BE2C (cell line): ENCODE measurements at regions not wholly inside any gene's neighbourhood (a gene's known extent, or its start where the extent isn't known, plus 50 kb on each side); places are given as distances from the start of the nearest gene placed in this dataset.

Source experiments
- DNase-seq: peaks from one replicate; pipeline ENCODE4 v3.0.0-alpha.2; 2020
- H3K27me3 ChIP-seq: fragments of 250-450 bp; sonication (Bioruptor Pico); 2 replicates; pipeline ENCODE4 v1.5.1; 2020; ENCODE audit warnings: mild to moderate bottlenecking
- H3K36me3 ChIP-seq: fragments of 250-450 bp; sonication (Bioruptor Pico); 2 replicates; pipeline ENCODE4 v1.5.1; 2020; ENCODE audit warnings: mild to moderate bottlenecking
- H3K4me1 ChIP-seq: fragments of 250-450 bp; sonication (Bioruptor Pico); 2 replicates; pipeline ENCODE4 v1.5.1; 2020
- H3K4me3 ChIP-seq: 2 replicates; pipeline ENCODE4 v1.5.1; 2011; ENCODE audit warnings: low read depth, low read length
- H3K9me3 ChIP-seq: fragments of 250-450 bp; sonication (Bioruptor Pico); 2 replicates; pipeline ENCODE4 v1.5.1; 2020
- CTCF ChIP-seq: IDR thresholded peaks from 2 replicates; pipeline ENCODE4 v1.5.1; 2012; ENCODE audit warnings: mild to moderate bottlenecking, low read depth, low read length

DNA sequence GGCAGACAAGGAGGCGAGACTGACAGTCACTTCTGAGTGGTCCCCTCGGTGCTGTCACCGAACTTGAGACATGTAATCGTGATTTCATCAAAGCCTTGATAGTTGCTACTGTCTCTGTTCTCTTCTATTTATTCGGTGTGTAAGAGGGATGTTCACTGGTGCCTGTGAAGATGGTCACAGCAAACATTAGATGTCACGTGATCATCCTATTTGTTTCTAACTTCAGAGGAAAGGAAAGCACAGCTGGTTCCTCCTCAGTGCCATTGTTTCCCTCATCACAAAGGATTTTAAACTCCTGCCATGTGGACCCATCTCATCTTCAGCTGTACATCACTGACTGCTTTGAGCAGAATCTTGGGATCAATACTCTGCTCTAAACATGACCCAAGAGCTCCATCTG is 73.1 kb upstream of the CLMP start:
- Histone ChIP-seq H3K4me3 (peak overlapping the region; percentile 38), H3K4me1 (no peaks in the 10 kb centered on the region), H3K36me3 (no peaks in the 10 kb centered on the region), H3K27me3 (no peaks in the 10 kb centered on the region), H3K9me3 (no peaks in the 10 kb centered on the region)
- DNase-seq: no peak
- TF ChIP-seq CTCF: no peak

GRCh38 chr11:123265951-123266350 is 70.9 kb upstream of the CLMP start:
- H3K4me1 ChIP-seq: no peaks in the 10 kb centered on the region; the same call in 1 of the 2 replicates
- no peak for TF ChIP-seq CTCF

DNA sequence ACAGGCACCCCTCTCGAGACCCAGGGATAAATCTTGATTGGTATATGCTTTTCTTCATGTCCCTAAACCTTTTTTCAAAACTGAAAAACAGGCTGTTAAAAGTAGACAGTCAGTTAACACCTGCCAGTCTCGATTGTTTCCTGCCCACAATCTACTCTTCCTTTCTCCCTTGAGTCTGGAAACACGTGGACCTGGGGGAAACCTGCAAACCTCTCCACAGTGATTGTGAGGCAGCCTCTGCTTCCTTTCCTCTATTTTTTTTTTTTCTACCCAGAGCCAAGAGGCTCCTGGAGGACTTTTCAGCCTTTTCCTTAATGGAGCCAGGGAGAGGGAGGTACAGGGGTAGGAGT is 69.4 kb upstream of the CLMP start:
- Histone ChIP-seq H3K4me1 (no peaks in the 10 kb centered on the region; the same call in 1 of the 2 replicates), H3K27me3 (no peaks in the 10 kb centered on the region), H3K9me3 (peaks cover 3% of the 10 kb centered on the region; the same call in 1 of the 2 replicates), H3K4me3 (no peak overlapping the region), H3K36me3 (no peaks in the 10 kb centered on the region)
- TF ChIP-seq CTCF: no peak
- DNase-seq: no peak

More at GRCh38 chr11:123265951-123266350, 70.9 kb upstream of the CLMP start:
- no peaks in the 10 kb centered on the region for H3K36me3 ChIP-seq
- no peak for DNase-seq
- H3K4me3 ChIP-seq: no peak overlapping the region
- H3K9me3 ChIP-seq: no peaks in the 10 kb centered on the region
- no peaks in the 10 kb centered on the region for H3K27me3 ChIP-seq

DNA sequence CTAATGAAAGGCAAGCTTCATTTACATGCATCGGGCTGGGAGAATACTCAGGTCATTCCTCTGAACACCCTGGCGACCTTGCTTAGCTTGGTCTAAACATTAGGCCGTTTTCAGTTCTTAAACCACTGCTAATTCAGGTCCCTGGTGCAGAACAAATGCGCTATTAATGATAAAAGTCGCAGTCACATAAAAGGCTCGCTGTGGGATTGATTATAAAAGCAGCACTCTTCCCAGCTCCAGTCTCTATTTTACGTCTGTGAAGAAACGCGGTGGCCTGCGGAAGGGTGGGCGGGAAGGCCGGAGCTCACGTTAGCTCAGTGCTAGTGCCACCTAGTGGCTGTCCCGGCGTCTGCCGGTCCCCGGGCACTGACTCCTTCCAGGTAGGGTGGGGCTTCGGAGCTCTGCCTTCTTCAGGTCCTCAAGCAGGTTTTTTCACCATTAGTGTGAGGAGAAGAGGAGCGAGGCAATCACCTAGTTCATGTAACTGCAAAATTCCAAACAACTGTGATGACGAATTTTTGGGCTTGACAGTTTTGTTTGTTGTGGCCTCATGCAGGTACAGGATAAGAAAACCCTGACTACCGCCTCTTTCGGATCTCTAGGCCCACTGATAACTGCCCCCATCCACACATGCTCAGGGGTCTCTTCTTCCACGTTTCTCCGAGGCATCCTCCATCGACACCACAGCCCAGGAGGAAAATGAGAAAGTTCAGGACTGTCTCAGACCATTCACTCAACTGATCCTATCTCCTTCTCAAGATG is 66.5 kb upstream of the CLMP start:
- Histone ChIP-seq H3K4me1 (no peaks in the 10 kb centered on the region; the same call in 1 of the 2 replicates), H3K9me3 (peaks cover 3% of the 10 kb centered on the region), H3K27me3 (no peaks in the 10 kb centered on the region), H3K4me3 (peak overlapping the region; percentile 46), H3K36me3 (no peaks in the 10 kb centered on the region)
- peak; percentile 96 for TF ChIP-seq CTCF
- DNase-seq: peak; percentile 89

- no peaks in the 10 kb centered on the region for H3K36me3 ChIP-seq
- H3K4me3 ChIP-seq: no peak overlapping the region
- TF ChIP-seq CTCF: no peak
- DNase-seq: no peak
- no peaks in the 10 kb centered on the region for H3K27me3 ChIP-seq
- no peaks in the 10 kb centered on the region; the same call in 1 of the 2 replicates for H3K4me1 ChIP-seq
- peaks cover 3% of the 10 kb centered on the region for H3K9me3 ChIP-seq
Observed at GRCh38 chr11:123260511-123261211, 65.6 kb upstream of the CLMP start.

GRCh38 chr11:123258877-123259276 is 63.8 kb upstream of the CLMP start:
- H3K4me1 ChIP-seq: no peaks in the 10 kb centered on the region; the same call in 1 of the 2 replicates
- TF ChIP-seq CTCF: no peak
- peaks cover 3% of the 10 kb centered on the region for H3K9me3 ChIP-seq
- H3K4me3 ChIP-seq: no peak overlapping the region
- no peak for DNase-seq
- H3K36me3 ChIP-seq: no peaks in the 10 kb centered on the region
- H3K27me3 ChIP-seq: no peaks in the 10 kb centered on the region
